GM23248 (cell line): ENCODE measurements at regions not wholly inside any gene's neighbourhood (a gene's known extent, or its start where the extent isn't known, plus 50 kb on each side); places are given as distances from the start of the nearest gene placed in this dataset.
"Not testable (repeated sequence)": the region's sequence is repeated elsewhere in the genome, so short reads cannot be mapped to it uniquely, and the experiment has no call there.

Experiments
- EZH2 ChIP-seq: fragments of 200-600 bp; sonication (generic); IDR thresholded peaks from 2 replicates; pipeline ENCODE4 v1.6.1; 2018; ENCODE audit warnings: antibody characterized with exemption, mild to moderate bottlenecking; ENCODE audit not compliant: insufficient read depth, poor library complexity, severe bottlenecking
- EZH2phosphoT487 ChIP-seq: fragments of 200-600 bp; sonication (generic); IDR thresholded peaks from 2 replicates; pipeline ENCODE4 v1.6.1; 2018; ENCODE audit warnings: antibody characterized with exemption, moderate library complexity, mild to moderate bottlenecking, low read depth; ENCODE audit not compliant: insufficient read depth

GRCh38 chr5:112503749-112504501 is 84.8 kb upstream of the EPB41L4A start:
- TF ChIP-seq EZH2, EZH2phosphoT487: not testable (repeated sequence)
